Endothelial cell (in vitro differentiated cells): ENCODE measurements at regions not wholly inside any gene's neighbourhood (a gene's known extent, or its start where the extent isn't known, plus 50 kb on each side); places are given as distances from the start of the nearest gene placed in this dataset.

Experiments used
- DNase-seq: peaks from one replicate; pipeline ENCODE4 v3.0.0; 2021; ENCODE audit warnings: low spot score
- H3K27ac Mint-ChIP-seq: one replicate; pipeline ENCODE4 v1.8.0; 2021; ENCODE audit warnings: mixed read lengths, inconsistent platforms; ENCODE audit not compliant: unreplicated experiment
- H3K27me3 Mint-ChIP-seq: one replicate; pipeline ENCODE4 v1.8.0; 2021; ENCODE audit warnings: mild to moderate bottlenecking, moderate library complexity, mixed read lengths, inconsistent platforms; ENCODE audit not compliant: unreplicated experiment
- H3K36me3 Mint-ChIP-seq: one replicate; pipeline ENCODE4 v1.8.0; 2021; ENCODE audit warnings: mild to moderate bottlenecking, low read depth, mixed read lengths, inconsistent platforms; ENCODE audit not compliant: unreplicated experiment
- H3K4me1 Mint-ChIP-seq: one replicate; pipeline ENCODE4 v1.8.0; 2021; ENCODE audit warnings: mild to moderate bottlenecking, mixed read lengths, inconsistent platforms; ENCODE audit not compliant: unreplicated experiment
- H3K4me3 Mint-ChIP-seq: one replicate; pipeline ENCODE4 v1.8.0; 2021; ENCODE audit warnings: mild to moderate bottlenecking, mixed read lengths, inconsistent platforms; ENCODE audit not compliant: unreplicated experiment
- H3K9me3 Mint-ChIP-seq: one replicate; pipeline ENCODE4 v1.8.0; 2021; ENCODE audit warnings: mixed read lengths, inconsistent platforms; ENCODE audit not compliant: unreplicated experiment
- TF ChIP-seq, protein P1 (sequence below): fragments of 200-600 bp; sonication (generic); IDR thresholded peaks from one replicate; pipeline ENCODE4 v1.5.0; 2021; ENCODE audit warnings: antibody characterized with exemption; ENCODE audit not compliant: unreplicated experiment

DNA sequence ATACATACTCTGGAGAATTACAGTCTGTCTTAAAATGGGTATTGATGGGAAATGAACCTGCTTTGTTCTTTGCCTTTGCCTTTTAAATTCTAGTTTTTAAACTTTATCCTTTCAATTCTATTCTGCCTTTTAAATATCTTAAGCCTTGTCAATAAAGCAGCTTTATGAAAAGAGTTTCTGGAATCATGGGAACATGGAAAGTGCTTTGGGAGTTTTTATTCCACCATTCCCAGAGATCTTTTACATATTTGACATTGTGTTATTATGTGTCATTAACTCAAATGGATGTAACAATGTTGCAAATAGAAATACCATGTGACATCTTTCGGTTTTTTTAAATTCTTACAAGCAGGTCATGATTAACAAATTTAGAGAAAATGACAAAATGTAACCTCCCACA, 555.7 kb upstream of the ANO3 start:
- TF ChIP-seq, protein P1, sequence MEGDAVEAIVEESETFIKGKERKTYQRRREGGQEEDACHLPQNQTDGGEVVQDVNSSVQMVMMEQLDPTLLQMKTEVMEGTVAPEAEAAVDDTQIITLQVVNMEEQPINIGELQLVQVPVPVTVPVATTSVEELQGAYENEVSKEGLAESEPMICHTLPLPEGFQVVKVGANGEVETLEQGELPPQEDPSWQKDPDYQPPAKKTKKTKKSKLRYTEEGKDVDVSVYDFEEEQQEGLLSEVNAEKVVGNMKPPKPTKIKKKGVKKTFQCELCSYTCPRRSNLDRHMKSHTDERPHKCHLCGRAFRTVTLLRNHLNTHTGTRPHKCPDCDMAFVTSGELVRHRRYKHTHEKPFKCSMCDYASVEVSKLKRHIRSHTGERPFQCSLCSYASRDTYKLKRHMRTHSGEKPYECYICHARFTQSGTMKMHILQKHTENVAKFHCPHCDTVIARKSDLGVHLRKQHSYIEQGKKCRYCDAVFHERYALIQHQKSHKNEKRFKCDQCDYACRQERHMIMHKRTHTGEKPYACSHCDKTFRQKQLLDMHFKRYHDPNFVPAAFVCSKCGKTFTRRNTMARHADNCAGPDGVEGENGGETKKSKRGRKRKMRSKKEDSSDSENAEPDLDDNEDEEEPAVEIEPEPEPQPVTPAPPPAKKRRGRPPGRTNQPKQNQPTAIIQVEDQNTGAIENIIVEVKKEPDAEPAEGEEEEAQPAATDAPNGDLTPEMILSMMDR = no peak
- no peak overlapping the region for H3K27ac Mint-ChIP-seq
- no peak for DNase-seq
- no peaks in the 10 kb centered on the region for H3K9me3 Mint-ChIP-seq
- no peaks in the 10 kb centered on the region for H3K4me1 Mint-ChIP-seq
- H3K27me3 Mint-ChIP-seq = no peaks in the 10 kb centered on the region
- no peak overlapping the region for H3K4me3 Mint-ChIP-seq
- H3K36me3 Mint-ChIP-seq = no peaks in the 10 kb centered on the region

DNA sequence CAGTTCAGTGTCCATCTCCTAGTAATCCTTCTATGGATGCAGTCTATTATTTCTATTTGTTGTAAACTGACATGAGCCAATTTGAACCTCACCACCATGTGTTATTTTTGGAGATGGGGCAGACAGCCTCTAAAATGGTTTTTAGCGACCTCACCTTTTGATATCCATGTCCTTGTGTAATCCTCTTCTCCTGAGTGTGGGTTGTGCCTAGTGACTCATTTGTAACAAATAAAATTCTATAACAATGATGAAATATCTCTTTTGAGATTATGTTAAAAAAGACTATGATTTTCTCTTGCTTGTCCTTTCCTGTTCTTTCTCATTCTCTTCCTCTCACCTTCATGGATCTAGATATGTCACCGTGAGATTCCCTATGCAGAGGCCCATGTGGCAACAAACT, 554.6 kb upstream of the ANO3 start:
- DNase-seq = no peak
- H3K4me3 Mint-ChIP-seq = no peak overlapping the region
- H3K27ac Mint-ChIP-seq = no peak overlapping the region
- H3K4me1 Mint-ChIP-seq = no peaks in the 10 kb centered on the region
- TF ChIP-seq, protein P1 = no peak
- no peaks in the 10 kb centered on the region for H3K27me3 Mint-ChIP-seq
- no peaks in the 10 kb centered on the region for H3K36me3 Mint-ChIP-seq
- no peaks in the 10 kb centered on the region for H3K9me3 Mint-ChIP-seq

DNA sequence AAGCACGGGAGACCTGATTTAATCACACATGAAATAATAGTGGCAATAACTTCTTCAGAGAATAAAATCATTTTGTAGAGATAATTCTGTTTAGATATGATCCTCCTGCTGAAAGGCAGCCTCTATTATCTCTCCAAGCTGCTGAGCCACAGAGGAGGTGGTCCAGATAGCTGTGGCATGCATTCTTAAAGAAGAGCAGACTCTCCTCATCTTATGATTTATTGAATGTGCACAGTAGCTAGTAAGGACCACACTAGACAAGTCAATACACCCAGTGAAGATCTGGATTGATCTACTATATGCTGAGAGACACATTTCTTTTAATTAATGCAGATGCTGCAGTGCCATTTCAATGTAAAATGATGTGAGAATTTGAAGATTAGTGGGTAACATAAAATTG, 552.9 kb upstream of the ANO3 start:
- TF ChIP-seq, protein P1 = no peak
- H3K4me1 Mint-ChIP-seq = no peaks in the 10 kb centered on the region
- H3K9me3 Mint-ChIP-seq = no peaks in the 10 kb centered on the region
- H3K4me3 Mint-ChIP-seq = no peak overlapping the region
- H3K27me3 Mint-ChIP-seq = no peaks in the 10 kb centered on the region
- H3K36me3 Mint-ChIP-seq = no peaks in the 10 kb centered on the region
- H3K27ac Mint-ChIP-seq = no peak overlapping the region
- no peak for DNase-seq

DNA sequence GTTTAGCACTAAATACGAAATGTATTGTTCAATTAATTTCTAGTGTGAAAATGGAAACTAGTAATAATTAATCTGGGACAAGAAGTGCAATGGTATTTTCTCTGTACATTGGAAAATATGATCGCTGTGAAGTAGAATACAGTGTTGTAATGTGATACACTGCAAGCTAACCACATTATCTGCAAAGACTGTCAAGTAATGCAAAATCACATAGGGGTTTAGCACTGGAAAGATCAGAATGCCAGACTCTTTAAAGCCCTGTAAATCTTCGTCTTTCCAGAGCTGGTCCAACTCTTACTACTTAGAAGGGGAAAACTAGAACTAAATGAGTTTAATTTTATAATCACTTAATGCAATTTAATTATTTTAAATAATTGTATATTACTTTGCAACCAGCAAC, 544.5 kb upstream of the ANO3 start:
- H3K27me3 Mint-ChIP-seq = peaks cover 2% of the 10 kb centered on the region
- H3K36me3 Mint-ChIP-seq = no peaks in the 10 kb centered on the region
- no peak for DNase-seq
- H3K4me3 Mint-ChIP-seq = no peak overlapping the region
- TF ChIP-seq, protein P1 = no peak
- no peaks in the 10 kb centered on the region for H3K4me1 Mint-ChIP-seq
- no peak overlapping the region for H3K27ac Mint-ChIP-seq
- no peaks in the 10 kb centered on the region for H3K9me3 Mint-ChIP-seq

DNA sequence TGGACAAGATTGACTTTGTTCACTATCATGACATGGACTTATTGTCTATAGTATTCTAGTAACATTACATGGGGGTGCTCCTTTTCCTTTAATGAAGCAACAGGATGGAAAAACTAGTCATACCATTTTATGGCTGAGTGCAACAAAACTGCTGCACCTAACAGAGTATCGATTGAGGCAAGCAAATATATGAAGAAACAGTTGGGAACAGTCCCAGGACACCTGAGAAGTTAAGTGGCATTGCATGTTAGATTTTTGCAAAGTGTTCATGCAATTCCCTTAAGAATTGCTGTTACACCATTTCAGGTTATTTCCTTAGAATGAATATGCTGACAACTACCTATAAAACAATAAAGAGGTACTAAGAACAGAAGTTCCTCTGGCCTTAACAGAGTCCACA, 541.5 kb upstream of the ANO3 start:
- Mint-ChIP-seq H3K4me3 (no peak overlapping the region), H3K27ac (no peak overlapping the region), H3K9me3 (no peaks in the 10 kb centered on the region), H3K27me3 (peaks cover 2% of the 10 kb centered on the region), H3K4me1 (no peaks in the 10 kb centered on the region), H3K36me3 (no peaks in the 10 kb centered on the region)
- TF ChIP-seq, protein P1 = no peak
- no peak for DNase-seq
